HepG2 (cell line): ENCODE measurements at regions not wholly inside any gene's neighbourhood (a gene's known extent, or its start where the extent isn't known, plus 50 kb on each side); places are given as distances from the start of the nearest gene placed in this dataset.

Experiments
- ATAC-seq: fragments of 200-7000 bp; cut with Tn5 transposase; 3 replicates; pipeline ENCODE4 v1.9.1; 2020; ENCODE audit warnings: mild to moderate bottlenecking, moderate library complexity
- BruUV-seq: library from RNA; stranded (reverse); fragments of 400-500 nt; replicated peaks from 2 replicates; lab custom pipeline; 2021; lab: Mats Ljungman, UMichigan
- CTCF ChIA-PET: fragments of 300-600 bp; formaldehyde crosslinking; extraction: SDS; loops from one replicate; lab custom pipeline; 2021; ENCODE audit warnings: low total read pairs, inconsistent platforms, low intra/inter-chr PET ratio; lab: Yijun Ruan, JAX
- POLR2A ChIA-PET: fragments of 350-600 bp; sonication (Branson Sonifier 250); formaldehyde crosslinking; loops from one replicate; lab custom pipeline; 2020; ENCODE audit warnings: antibody characterized with exemption, inconsistent platforms; lab: Yijun Ruan, JAX
- DNase-seq: peaks from one replicate; pipeline ENCODE4 v3.0.0-alpha.2; 2015; ENCODE audit warnings: low spot score
- FAIRE-seq: peaks from 3 replicates; lab custom pipeline; 2011; peaks lifted over from hg19 to GRCh38; lab: Jason Lieb, UNC
- H2AFZ ChIP-seq: one replicate; pipeline ENCODE4 v1.6.1; 2011; ENCODE audit warnings: low read length, inconsistent platforms
- H3K27ac ChIP-seq: fragments of 300-600 bp; 3 replicates; pipeline ENCODE4 v1.8.0; 2011; ENCODE audit warnings: mixed run types, mild to moderate bottlenecking, mixed read lengths, low read length, inconsistent platforms; ENCODE audit not compliant: insufficient read depth; ENCODE audit errors: extremely low read length
- H3K27me3 ChIP-seq, 2 experiments: fragments of 200-600 bp in 1 of 2; 2 replicates in 1 of 2; 3 replicates in 1 of 2; pipeline versions ENCODE4 v1.6.0 to v1.8.0; 2011; ENCODE audit warnings: low read length in 2 of 2, mild to moderate bottlenecking in 2 of 2, moderate library complexity in 2 of 2, inconsistent platforms in 1 of 2; ENCODE audit not compliant: insufficient read depth in 2 of 2, control insufficient read depth in 1 of 2
- H3K36me3 ChIP-seq, 2 experiments: fragments of 200-600 bp in 1 of 2; replicated peaks in 1 of 2; 2 replicates in 1 of 2; 3 replicates in 1 of 2; pipeline versions ENCODE4 v1.5.1 to v1.8.0; 2011; ENCODE audit warnings: low read length in 2 of 2, inconsistent platforms in 1 of 2; ENCODE audit not compliant: insufficient read depth in 2 of 2, control insufficient read depth in 1 of 2
- H3K4me1 ChIP-seq: 2 replicates; pipeline ENCODE4 v1.5.1; 2012; ENCODE audit warnings: low read length, inconsistent platforms; ENCODE audit not compliant: insufficient read depth
- H3K4me2 ChIP-seq: 2 replicates; pipeline ENCODE4 v1.6.0; 2011; ENCODE audit warnings: low read depth, low read length, inconsistent platforms
- H3K4me3 ChIP-seq, 3 experiments: fragments of 200-600 bp in 1 of 3; sonication (generic), shearing (Covaris generic) in 1 of 3; replicated peaks in 1 of 3; 2 replicates each; pipeline ENCODE4 v1.5.1; 2011 to 2016; ENCODE audit warnings: low read length in 3 of 3, inconsistent platforms in 2 of 3, low read depth in 2 of 3, mild to moderate bottlenecking in 2 of 3, control low read depth in 1 of 3, mixed read lengths in 1 of 3; ENCODE audit not compliant: insufficient read depth in 1 of 3
- H3K79me2 ChIP-seq: one replicate; pipeline ENCODE4 v1.6.1; 2011; ENCODE audit warnings: low read length, inconsistent platforms; ENCODE audit not compliant: insufficient read depth
- H3K9ac ChIP-seq: 2 replicates; pipeline ENCODE4 v1.6.0; 2011; ENCODE audit warnings: mild to moderate bottlenecking, low read depth, low read length, inconsistent platforms; ENCODE audit not compliant: insufficient read depth
- H3K9me3 ChIP-seq: 2 replicates; pipeline ENCODE4 v1.5.1; 2012; ENCODE audit warnings: mild to moderate bottlenecking, low read length
- H4K20me1 ChIP-seq: 2 replicates; pipeline ENCODE4 v1.6.0; 2011; ENCODE audit warnings: inconsistent platforms, mild to moderate bottlenecking, low read length, moderate library complexity; ENCODE audit not compliant: insufficient read depth
- GZF1 ChIP-seq: sonication (generic); formaldehyde crosslinking; IDR thresholded peaks from 2 replicates; pipeline ENCODE4 v1.5.1; 2020; ENCODE audit warnings: mild to moderate bottlenecking, missing genetic modification reagents
- NCOA2 ChIP-seq: sonication (generic); formaldehyde crosslinking; IDR thresholded peaks from 2 replicates; pipeline ENCODE4 v1.8.0; 2022; ENCODE audit warnings: inconsistent platforms
- SIN3A ChIP-seq: IDR thresholded peaks from 2 replicates; pipeline ENCODE4 v1.6.1; 2011; ENCODE audit warnings: low read depth, mild to moderate bottlenecking, control low read depth, low read length, borderline replicate concordance
- SP5 ChIP-seq: IDR thresholded peaks from 2 replicates; pipeline ENCODE4 v1.6.1; 2016; ENCODE audit warnings: low read depth, borderline replicate concordance
- TCF12 ChIP-seq, 2 experiments: fragments of 450-650 bp in 1 of 2; sonication (generic) in 1 of 2; formaldehyde crosslinking in 1 of 2; IDR thresholded peaks; 2 replicates each; pipeline versions ENCODE4 v1.6.1 to v1.8.0; 2017 to 2022; ENCODE audit warnings: antibody characterized with exemption in 1 of 2, mild to moderate bottlenecking in 1 of 2, missing genetic modification reagents in 1 of 2, moderate library complexity in 1 of 2
- YEATS2 ChIP-seq: sonication (generic); formaldehyde crosslinking; IDR thresholded peaks from 2 replicates; pipeline ENCODE4 v1.4.0; 2020; ENCODE audit warnings: missing genetic modification reagents, borderline replicate concordance
- ZNF235 ChIP-seq: sonication (generic); formaldehyde crosslinking; IDR thresholded peaks from 2 replicates; pipeline ENCODE4 v1.8.1; 2023; ENCODE audit warnings: mild to moderate bottlenecking, missing genetic modification reagents, borderline replicate concordance
- ZNF256 ChIP-seq: sonication (generic); formaldehyde crosslinking; conservative IDR thresholded peaks from 2 replicates; pipeline ENCODE4 v1.4.0; 2020; ENCODE audit warnings: missing genetic modification reagents
- ZNF670 ChIP-seq: sonication (generic); formaldehyde crosslinking; IDR thresholded peaks from 2 replicates; pipeline ENCODE4 v1.8.0; 2022; ENCODE audit warnings: mild to moderate bottlenecking, missing genetic modification reagents, borderline replicate concordance
- ZNF775 ChIP-seq: sonication (generic); formaldehyde crosslinking; IDR thresholded peaks from 2 replicates; pipeline ENCODE4 v1.4.0; 2020; ENCODE audit warnings: missing genetic modification reagents, mild to moderate bottlenecking, moderate library complexity, borderline replicate concordance
- WGBS: methylation state at CpG from one replicate; pipeline ENCODE4 v1.1.6; 2017; ENCODE audit warnings: low lambda C conversion rate; 5-methylcytosine and 5-hydroxymethylcytosine counted together
- in situ Hi-C: cut with HindIII; loops from 2 replicates; pipeline ENCODE4 v1.10.0; 2017; ENCODE audit warnings: low pct_unique_long_range_greater_than_20kb; ENCODE audit not compliant: extremely low pct_ligation_motif_present
- intact Hi-C: fragments of 100-400 bp; cut with micrococcal nuclease; formaldehyde crosslinking; loops from one replicate; pipeline ENCODE4 v1.10.0; 2022; ENCODE audit not compliant: unreplicated experiment
- TF ChIP-seq, protein P1 (sequence below): sonication (generic); formaldehyde crosslinking; IDR thresholded peaks from 2 replicates; pipeline ENCODE4 v1.4.0; 2020; ENCODE audit warnings: missing genetic modification reagents, borderline replicate concordance
- TF ChIP-seq, protein P2 (sequence below): sonication (generic); formaldehyde crosslinking; IDR thresholded peaks from 2 replicates; pipeline ENCODE4 v1.4.0; 2020; ENCODE audit warnings: missing genetic modification reagents
- TF ChIP-seq, protein P3 (sequence below), 2 experiments: fragments of 450-650 bp in 1 of 2; sonication (generic) in 1 of 2; formaldehyde crosslinking in 1 of 2; IDR thresholded peaks; 2 replicates each; pipeline versions ENCODE4 v1.6.1 to v1.8.0; 2016 to 2022; ENCODE audit warnings: antibody characterized with exemption in 1 of 2, mild to moderate bottlenecking in 1 of 2, missing genetic modification reagents in 1 of 2

DNA sequence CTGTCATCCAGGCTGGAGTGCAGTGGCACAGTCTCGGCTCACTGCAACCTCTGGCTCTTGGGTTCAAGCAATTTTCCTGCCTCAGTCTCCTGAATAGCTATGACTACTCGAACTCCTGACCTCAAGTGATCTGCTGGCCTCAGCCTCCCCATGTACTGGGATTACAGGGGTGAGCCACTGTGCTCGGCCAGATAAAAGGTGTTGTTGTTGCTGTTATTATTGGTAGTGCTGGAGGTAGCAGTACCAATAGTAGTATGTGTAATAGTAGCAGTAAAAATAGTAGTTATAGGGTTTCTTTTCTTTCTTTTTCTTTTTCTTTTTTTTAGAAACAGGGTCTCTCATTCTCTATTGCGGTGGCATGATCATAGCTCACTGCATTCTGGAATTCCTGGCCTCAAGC, 592.1 kb downstream of the ARAP2 start:
- intact Hi-C loops, result no loop called here
- Histone ChIP-seq H3K79me2 (no peaks in the 10 kb centered on the region), H3K4me2 (no peak overlapping the region), H2AFZ (no peak overlapping the region), H4K20me1 (no peaks in the 10 kb centered on the region), H3K9ac (no peak overlapping the region), H3K9me3 (no peaks in the 10 kb centered on the region; the same call in 1 of the 2 replicates), H3K4me1 (no peaks in the 10 kb centered on the region), H3K27ac (no peak overlapping the region), H3K27me3 (no peaks in the 10 kb centered on the region), H3K36me3 (no peaks in the 10 kb centered on the region), H3K4me3 (no peak overlapping the region)
- ATAC-seq (no peak), FAIRE-seq (no peak), DNase-seq (no peak)
- CTCF ChIA-PET, result no interaction called here
- no TSS peak for BruUV-seq
- in situ Hi-C loops, result no loop called here
- POLR2A ChIA-PET, result no interaction called here
- WGBS, result 1% methylated on average over 3 of the region's 4 CpGs
- TF ChIP-seq NCOA2 (no peak), ZNF670 (CRISPR knock-in tag) (no peak), SP5 (CRISPR knock-in tag) (no peak), ZNF775 (CRISPR knock-in tag) (no peak), YEATS2 (no peak), TCF12 (IDR thresholded peaks at IDR 0.05) (no peak), TCF12 (CRISPR knock-in tag; IDR thresholded peaks at IDR 0.05) (no peak), ZNF256 (no peak), ZNF235 (CRISPR knock-in tag) (no peak), GZF1 (CRISPR knock-in tag) (no peak), SIN3A (no peak)
- TF ChIP-seq, protein P1, sequence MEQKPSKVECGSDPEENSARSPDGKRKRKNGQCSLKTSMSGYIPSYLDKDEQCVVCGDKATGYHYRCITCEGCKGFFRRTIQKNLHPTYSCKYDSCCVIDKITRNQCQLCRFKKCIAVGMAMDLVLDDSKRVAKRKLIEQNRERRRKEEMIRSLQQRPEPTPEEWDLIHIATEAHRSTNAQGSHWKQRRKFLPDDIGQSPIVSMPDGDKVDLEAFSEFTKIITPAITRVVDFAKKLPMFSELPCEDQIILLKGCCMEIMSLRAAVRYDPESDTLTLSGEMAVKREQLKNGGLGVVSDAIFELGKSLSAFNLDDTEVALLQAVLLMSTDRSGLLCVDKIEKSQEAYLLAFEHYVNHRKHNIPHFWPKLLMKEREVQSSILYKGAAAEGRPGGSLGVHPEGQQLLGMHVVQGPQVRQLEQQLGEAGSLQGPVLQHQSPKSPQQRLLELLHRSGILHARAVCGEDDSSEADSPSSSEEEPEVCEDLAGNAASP (CRISPR knock-in tag), result no peak
- TF ChIP-seq, protein P2, sequence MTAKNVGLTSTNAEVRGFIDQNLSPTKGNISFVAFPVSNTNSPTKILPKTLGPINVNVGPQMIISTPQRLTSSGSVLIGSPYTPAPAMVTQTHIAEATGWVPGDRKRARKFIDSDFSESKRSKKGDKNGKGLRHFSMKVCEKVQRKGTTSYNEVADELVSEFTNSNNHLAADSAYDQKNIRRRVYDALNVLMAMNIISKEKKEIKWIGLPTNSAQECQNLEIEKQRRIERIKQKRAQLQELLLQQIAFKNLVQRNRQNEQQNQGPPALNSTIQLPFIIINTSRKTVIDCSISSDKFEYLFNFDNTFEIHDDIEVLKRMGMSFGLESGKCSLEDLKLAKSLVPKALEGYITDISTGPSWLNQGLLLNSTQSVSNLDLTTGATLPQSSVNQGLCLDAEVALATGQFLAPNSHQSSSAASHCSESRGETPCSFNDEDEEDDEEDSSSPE (CRISPR knock-in tag), result no peak
- TF ChIP-seq, protein P3, sequence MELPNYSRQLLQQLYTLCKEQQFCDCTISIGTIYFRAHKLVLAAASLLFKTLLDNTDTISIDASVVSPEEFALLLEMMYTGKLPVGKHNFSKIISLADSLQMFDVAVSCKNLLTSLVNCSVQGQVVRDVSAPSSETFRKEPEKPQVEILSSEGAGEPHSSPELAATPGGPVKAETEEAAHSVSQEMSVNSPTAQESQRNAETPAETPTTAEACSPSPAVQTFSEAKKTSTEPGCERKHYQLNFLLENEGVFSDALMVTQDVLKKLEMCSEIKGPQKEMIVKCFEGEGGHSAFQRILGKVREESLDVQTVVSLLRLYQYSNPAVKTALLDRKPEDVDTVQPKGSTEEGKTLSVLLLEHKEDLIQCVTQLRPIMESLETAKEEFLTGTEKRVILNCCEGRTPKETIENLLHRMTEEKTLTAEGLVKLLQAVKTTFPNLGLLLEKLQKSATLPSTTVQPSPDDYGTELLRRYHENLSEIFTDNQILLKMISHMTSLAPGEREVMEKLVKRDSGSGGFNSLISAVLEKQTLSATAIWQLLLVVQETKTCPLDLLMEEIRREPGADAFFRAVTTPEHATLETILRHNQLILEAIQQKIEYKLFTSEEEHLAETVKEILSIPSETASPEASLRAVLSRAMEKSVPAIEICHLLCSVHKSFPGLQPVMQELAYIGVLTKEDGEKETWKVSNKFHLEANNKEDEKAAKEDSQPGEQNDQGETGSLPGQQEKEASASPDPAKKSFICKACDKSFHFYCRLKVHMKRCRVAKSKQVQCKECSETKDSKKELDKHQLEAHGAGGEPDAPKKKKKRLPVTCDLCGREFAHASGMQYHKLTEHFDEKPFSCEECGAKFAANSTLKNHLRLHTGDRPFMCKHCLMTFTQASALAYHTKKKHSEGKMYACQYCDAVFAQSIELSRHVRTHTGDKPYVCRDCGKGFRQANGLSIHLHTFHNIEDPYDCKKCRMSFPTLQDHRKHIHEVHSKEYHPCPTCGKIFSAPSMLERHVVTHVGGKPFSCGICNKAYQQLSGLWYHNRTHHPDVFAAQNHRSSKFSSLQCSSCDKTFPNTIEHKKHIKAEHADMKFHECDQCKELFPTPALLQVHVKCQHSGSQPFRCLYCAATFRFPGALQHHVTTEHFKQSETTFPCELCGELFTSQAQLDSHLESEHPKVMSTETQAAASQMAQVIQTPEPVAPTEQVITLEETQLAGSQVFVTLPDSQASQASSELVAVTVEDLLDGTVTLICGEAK (IDR thresholded peaks at IDR 0.05), result no peak
- TF ChIP-seq, protein P3 (CRISPR knock-in tag; IDR thresholded peaks at IDR 0.05), result no peak
